GM23338 (cell line): ENCODE measurements at regions not wholly inside any gene's neighbourhood (a gene's known extent, or its start where the extent isn't known, plus 50 kb on each side); places are given as distances from the start of the nearest gene placed in this dataset.

Experiments used
- CREB1 ChIP-seq: fragments of 250-450 bp; sonication (Bioruptor Pico); IDR thresholded peaks from 2 replicates; pipeline ENCODE4 v1.5.0; 2020; ENCODE audit warnings: low read depth, mild to moderate bottlenecking, moderate library complexity
- CTCF ChIP-seq, 2 experiments: fragments of 200-600 bp in 1 of 2; sonication (generic) in 1 of 2; conservative IDR thresholded peaks; 2 replicates each; pipeline versions ENCODE4 v1.5.1 to v1.6.1; 2016 to 2017; ENCODE audit warnings: antibody characterized with exemption in 2 of 2, low read depth in 2 of 2, mild to moderate bottlenecking in 2 of 2, moderate library complexity in 1 of 2
- ETS1 ChIP-seq: IDR thresholded peaks from 2 replicates; pipeline ENCODE4 v1.6.1; 2016; ENCODE audit warnings: antibody characterized with exemption
- EZH2 ChIP-seq: fragments of 200-600 bp; sonication (generic); IDR thresholded peaks from one replicate; pipeline ENCODE4 v1.8.0; 2017; ENCODE audit warnings: antibody characterized with exemption, mild to moderate bottlenecking, low read depth; ENCODE audit not compliant: unreplicated experiment
- EZH2phosphoT487 ChIP-seq: fragments of 200-600 bp; sonication (generic); IDR thresholded peaks from one replicate; pipeline ENCODE4 v1.8.1; 2018; ENCODE audit warnings: antibody characterized with exemption; ENCODE audit not compliant: unreplicated experiment
- JUNB ChIP-seq: IDR thresholded peaks from one replicate; pipeline ENCODE4 v1.6.1; 2016; ENCODE audit warnings: antibody characterized with exemption; ENCODE audit not compliant: unreplicated experiment
- POLR2AphosphoS5 ChIP-seq: IDR thresholded peaks from 2 replicates; pipeline ENCODE4 v1.6.1; 2016; ENCODE audit warnings: antibody characterized with exemption, low read depth
- REST ChIP-seq: IDR thresholded peaks from one replicate; pipeline ENCODE4 v1.6.1; 2018; ENCODE audit warnings: antibody characterized with exemption; ENCODE audit not compliant: unreplicated experiment
- ZNF114 ChIP-seq: fragments of 250-450 bp; sonication (Bioruptor Pico); IDR thresholded peaks from 2 replicates; pipeline ENCODE4 v1.5.0; 2020; ENCODE audit warnings: mild to moderate bottlenecking, moderate library complexity
- ZNF331 ChIP-seq: fragments of 250-450 bp; sonication (Bioruptor Pico); IDR thresholded peaks from 2 replicates; pipeline ENCODE4 v1.5.0; 2020; ENCODE audit warnings: low read depth, mild to moderate bottlenecking, moderate library complexity
- ZNF462 ChIP-seq: fragments of 250-450 bp; sonication (Bioruptor Pico); IDR thresholded peaks from 2 replicates; pipeline ENCODE4 v1.5.0; 2020; ENCODE audit warnings: mild to moderate bottlenecking, moderate library complexity

GRCh38 chr3:146343551-146343950, 92.6 kb upstream of the PLSCR4 start:
- TF ChIP-seq EZH2 (no peak), CTCF (conservative IDR thresholded peaks at IDR 0.05; ENCODE audit: low read depth in 2 of 2) (no peak), JUNB (no peak), EZH2phosphoT487 (no peak), CREB1 (CRISPR knock-in tag) (no peak), REST (no peak), POLR2AphosphoS5 (no peak), ETS1 (no peak), ZNF462 (CRISPR knock-in tag) (no peak), ZNF331 (no peak), ZNF114 (CRISPR knock-in tag) (no peak)
